GM12878 (cell line): ENCODE measurements at regions not wholly inside any gene's neighbourhood (a gene's known extent, or its start where the extent isn't known, plus 50 kb on each side); places are given as distances from the start of the nearest gene placed in this dataset.

Experiments used
- ATF3 ChIP-seq: IDR thresholded peaks from 2 replicates; pipeline ENCODE4 v1.6.1; 2011; ENCODE audit warnings: low read depth, mild to moderate bottlenecking, low read length, moderate library complexity, borderline replicate concordance; ENCODE audit errors: extremely low read depth
- EED ChIP-seq: sonication (generic); IDR thresholded peaks from 2 replicates; pipeline ENCODE4 v1.6.1; 2016; ENCODE audit warnings: antibody characterized with exemption, low read depth
- JUND ChIP-seq: IDR thresholded peaks from 2 replicates; pipeline ENCODE4 v1.6.1; 2012; ENCODE audit warnings: low read depth, mild to moderate bottlenecking, low read length, improper control_type of control experiment, moderate library complexity
- PAX5 ChIP-seq: IDR thresholded peaks from 2 replicates; pipeline ENCODE4 v1.6.1; 2011; ENCODE audit warnings: low read depth, low read length, borderline replicate concordance
- PBX3 ChIP-seq: IDR thresholded peaks from 2 replicates; pipeline ENCODE4 v1.6.1; 2011; ENCODE audit warnings: mild to moderate bottlenecking, low read depth, low read length, moderate library complexity; ENCODE audit not compliant: insufficient replicate concordance
- RAD21 ChIP-seq: IDR thresholded peaks from 2 replicates; pipeline ENCODE4 v1.6.1; 2011; ENCODE audit warnings: mild to moderate bottlenecking, low read depth, low read length, moderate library complexity; ENCODE audit not compliant: insufficient read depth
- SMARCA5 ChIP-seq: fragments of 450-650 bp; IDR thresholded peaks from 2 replicates; pipeline ENCODE4 v1.6.1; 2017; ENCODE audit warnings: mild to moderate bottlenecking
- SPI1 ChIP-seq: IDR thresholded peaks from 2 replicates; pipeline ENCODE4 v1.6.1; 2011; ENCODE audit warnings: low read depth, mild to moderate bottlenecking, low read length, moderate library complexity, borderline replicate concordance; ENCODE audit not compliant: insufficient read depth
- TCF12 ChIP-seq: IDR thresholded peaks from 2 replicates; pipeline ENCODE4 v1.6.1; 2011; ENCODE audit warnings: low read depth, mild to moderate bottlenecking, low read length
- ZBED1 ChIP-seq: IDR thresholded peaks from 2 replicates; pipeline ENCODE4 v1.6.1; 2016; ENCODE audit warnings: borderline replicate concordance
- TF ChIP-seq, protein P1 (sequence below): IDR thresholded peaks from 2 replicates; pipeline ENCODE4 v1.6.1; 2012; ENCODE audit warnings: improper control_type of control experiment, low read depth, low read length; ENCODE audit not compliant: insufficient replicate concordance
- TF ChIP-seq, protein P2 (sequence below): fragments of 450-650 bp; IDR thresholded peaks from 2 replicates; pipeline ENCODE4 v1.6.1; 2017; ENCODE audit warnings: mild to moderate bottlenecking, moderate library complexity
- TF ChIP-seq, protein P3 (sequence below): fragments of 450-650 bp; IDR thresholded peaks from 2 replicates; pipeline ENCODE4 v1.6.1; 2017; ENCODE audit warnings: mild to moderate bottlenecking, low read depth, inconsistent platforms; ENCODE audit not compliant: poor library complexity, severe bottlenecking

DNA sequence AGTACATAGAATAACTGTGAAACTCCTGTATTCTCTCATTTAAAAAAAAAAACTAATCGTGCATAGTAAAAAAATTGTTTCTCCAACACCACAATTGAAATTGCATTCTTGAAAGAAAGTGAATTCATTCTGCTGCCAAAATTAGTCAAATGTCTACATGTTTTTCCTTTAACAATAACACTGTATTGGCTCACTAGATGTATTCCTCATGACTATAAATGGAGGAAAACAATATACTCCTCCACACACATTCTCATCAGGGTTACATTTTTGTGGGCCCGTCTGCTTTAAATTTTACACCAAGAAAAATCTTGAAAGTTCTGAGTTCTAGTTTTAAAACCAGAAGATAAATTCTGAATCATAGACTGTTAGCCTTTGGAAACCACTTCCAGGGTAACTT, 233.6 kb downstream of the KLF12 start (continued):
- TF ChIP-seq, protein P1, sequence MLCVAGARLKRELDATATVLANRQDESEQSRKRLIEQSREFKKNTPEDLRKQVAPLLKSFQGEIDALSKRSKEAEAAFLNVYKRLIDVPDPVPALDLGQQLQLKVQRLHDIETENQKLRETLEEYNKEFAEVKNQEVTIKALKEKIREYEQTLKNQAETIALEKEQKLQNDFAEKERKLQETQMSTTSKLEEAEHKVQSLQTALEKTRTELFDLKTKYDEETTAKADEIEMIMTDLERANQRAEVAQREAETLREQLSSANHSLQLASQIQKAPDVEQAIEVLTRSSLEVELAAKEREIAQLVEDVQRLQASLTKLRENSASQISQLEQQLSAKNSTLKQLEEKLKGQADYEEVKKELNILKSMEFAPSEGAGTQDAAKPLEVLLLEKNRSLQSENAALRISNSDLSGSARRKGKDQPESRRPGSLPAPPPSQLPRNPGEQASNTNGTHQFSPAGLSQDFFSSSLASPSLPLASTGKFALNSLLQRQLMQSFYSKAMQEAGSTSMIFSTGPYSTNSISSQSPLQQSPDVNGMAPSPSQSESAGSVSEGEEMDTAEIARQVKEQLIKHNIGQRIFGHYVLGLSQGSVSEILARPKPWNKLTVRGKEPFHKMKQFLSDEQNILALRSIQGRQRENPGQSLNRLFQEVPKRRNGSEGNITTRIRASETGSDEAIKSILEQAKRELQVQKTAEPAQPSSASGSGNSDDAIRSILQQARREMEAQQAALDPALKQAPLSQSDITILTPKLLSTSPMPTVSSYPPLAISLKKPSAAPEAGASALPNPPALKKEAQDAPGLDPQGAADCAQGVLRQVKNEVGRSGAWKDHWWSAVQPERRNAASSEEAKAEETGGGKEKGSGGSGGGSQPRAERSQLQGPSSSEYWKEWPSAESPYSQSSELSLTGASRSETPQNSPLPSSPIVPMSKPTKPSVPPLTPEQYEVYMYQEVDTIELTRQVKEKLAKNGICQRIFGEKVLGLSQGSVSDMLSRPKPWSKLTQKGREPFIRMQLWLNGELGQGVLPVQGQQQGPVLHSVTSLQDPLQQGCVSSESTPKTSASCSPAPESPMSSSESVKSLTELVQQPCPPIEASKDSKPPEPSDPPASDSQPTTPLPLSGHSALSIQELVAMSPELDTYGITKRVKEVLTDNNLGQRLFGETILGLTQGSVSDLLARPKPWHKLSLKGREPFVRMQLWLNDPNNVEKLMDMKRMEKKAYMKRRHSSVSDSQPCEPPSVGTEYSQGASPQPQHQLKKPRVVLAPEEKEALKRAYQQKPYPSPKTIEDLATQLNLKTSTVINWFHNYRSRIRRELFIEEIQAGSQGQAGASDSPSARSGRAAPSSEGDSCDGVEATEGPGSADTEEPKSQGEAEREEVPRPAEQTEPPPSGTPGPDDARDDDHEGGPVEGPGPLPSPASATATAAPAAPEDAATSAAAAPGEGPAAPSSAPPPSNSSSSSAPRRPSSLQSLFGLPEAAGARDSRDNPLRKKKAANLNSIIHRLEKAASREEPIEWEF = no peak
- TF ChIP-seq, protein P2, sequence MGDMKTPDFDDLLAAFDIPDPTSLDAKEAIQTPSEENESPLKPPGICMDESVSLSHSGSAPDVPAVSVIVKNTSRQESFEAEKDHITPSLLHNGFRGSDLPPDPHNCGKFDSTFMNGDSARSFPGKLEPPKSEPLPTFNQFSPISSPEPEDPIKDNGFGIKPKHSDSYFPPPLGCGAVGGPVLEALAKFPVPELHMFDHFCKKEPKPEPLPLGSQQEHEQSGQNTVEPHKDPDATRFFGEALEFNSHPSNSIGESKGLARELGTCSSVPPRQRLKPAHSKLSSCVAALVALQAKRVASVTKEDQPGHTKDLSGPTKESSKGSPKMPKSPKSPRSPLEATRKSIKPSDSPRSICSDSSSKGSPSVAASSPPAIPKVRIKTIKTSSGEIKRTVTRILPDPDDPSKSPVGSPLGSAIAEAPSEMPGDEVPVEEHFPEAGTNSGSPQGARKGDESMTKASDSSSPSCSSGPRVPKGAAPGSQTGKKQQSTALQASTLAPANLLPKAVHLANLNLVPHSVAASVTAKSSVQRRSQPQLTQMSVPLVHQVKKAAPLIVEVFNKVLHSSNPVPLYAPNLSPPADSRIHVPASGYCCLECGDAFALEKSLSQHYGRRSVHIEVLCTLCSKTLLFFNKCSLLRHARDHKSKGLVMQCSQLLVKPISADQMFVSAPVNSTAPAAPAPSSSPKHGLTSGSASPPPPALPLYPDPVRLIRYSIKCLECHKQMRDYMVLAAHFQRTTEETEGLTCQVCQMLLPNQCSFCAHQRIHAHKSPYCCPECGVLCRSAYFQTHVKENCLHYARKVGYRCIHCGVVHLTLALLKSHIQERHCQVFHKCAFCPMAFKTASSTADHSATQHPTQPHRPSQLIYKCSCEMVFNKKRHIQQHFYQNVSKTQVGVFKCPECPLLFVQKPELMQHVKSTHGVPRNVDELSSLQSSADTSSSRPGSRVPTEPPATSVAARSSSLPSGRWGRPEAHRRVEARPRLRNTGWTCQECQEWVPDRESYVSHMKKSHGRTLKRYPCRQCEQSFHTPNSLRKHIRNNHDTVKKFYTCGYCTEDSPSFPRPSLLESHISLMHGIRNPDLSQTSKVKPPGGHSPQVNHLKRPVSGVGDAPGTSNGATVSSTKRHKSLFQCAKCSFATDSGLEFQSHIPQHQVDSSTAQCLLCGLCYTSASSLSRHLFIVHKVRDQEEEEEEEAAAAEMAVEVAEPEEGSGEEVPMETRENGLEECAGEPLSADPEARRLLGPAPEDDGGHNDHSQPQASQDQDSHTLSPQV = no peak
- TF ChIP-seq PAX5 (no peak), RAD21 (no peak), PBX3 (no peak), JUND (no peak), SMARCA5 (no peak), EED (no peak), SPI1 (no peak), ZBED1 (no peak), TCF12 (no peak), ATF3 (no peak)
- TF ChIP-seq, protein P3, sequence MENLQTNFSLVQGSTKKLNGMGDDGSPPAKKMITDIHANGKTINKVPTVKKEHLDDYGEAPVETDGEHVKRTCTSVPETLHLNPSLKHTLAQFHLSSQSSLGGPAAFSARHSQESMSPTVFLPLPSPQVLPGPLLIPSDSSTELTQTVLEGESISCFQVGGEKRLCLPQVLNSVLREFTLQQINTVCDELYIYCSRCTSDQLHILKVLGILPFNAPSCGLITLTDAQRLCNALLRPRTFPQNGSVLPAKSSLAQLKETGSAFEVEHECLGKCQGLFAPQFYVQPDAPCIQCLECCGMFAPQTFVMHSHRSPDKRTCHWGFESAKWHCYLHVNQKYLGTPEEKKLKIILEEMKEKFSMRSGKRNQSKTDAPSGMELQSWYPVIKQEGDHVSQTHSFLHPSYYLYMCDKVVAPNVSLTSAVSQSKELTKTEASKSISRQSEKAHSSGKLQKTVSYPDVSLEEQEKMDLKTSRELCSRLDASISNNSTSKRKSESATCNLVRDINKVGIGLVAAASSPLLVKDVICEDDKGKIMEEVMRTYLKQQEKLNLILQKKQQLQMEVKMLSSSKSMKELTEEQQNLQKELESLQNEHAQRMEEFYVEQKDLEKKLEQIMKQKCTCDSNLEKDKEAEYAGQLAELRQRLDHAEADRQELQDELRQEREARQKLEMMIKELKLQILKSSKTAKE = no peak
